Activated T-helper 9 cell treated with anti-CD3 and anti-CD28 coated beads, Interleukin-2, amount 50 U/mL, for 16 hours (primary cell): ENCODE measurements at regions not wholly inside any gene's neighbourhood (a gene's known extent, or its start where the extent isn't known, plus 50 kb on each side); places are given as distances from the start of the nearest gene placed in this dataset.

Source experiments
- DNase-seq: peaks from one replicate; pipeline ENCODE4 v3.0.0-alpha.2; 2020; ENCODE audit warnings: low read depth

DNA sequence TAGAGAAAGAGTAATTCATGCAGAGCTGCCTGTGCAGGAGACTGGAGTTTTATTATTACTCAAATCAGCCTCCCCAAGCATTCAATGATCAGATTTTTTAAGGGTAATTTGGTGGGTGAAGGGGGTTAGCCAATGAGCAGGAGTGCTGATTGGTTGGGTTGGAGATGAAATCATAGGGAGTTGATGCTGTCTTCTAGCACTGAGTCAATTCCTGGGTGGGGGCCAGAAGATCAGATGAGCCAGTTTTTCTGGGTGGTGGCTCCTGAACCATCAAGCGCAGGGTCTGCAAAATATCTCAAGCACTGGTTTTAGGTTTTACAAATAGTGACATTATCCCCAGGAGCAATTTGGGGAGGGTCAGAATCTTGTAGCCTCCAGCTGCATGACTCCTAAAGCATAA is 312.8 kb upstream of the THSD7B start:
- no peak for DNase-seq

GRCh38 chr2:136448986-136449780 is 316.2 kb upstream of the THSD7B start:
- DNase-seq: no peak

- no peak for DNase-seq
Observed at GRCh38 chr2:136448432-136448831, 316.9 kb upstream of the THSD7B start.

DNA sequence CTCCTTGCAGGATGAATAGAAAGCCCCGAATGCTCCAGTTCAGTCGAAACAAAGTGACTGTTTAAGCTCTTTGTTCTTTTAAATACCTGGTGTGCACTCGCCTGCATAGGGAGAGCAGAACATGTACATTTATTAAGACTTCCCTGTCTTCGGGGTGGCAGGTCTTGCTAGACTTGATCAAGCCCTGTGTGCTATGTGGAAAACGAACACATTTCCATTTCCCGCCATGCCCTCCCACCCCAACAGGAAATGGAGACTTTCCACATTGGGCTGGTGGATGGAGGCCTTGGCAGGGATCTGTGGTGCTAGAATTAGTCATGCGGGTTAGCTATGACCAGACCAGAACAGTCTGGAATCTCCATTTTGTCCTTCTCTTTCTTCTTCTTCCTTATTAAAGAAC is 321.0 kb upstream of the THSD7B start:
- DNase-seq: no peak

- no peak for DNase-seq
Observed at GRCh38 chr2:136443661-136444060, 321.7 kb upstream of the THSD7B start.

GRCh38 chr2:136441979-136442714 is 323.2 kb upstream of the THSD7B start:
- no peak for DNase-seq

- DNase-seq: no peak
Observed at GRCh38 chr2:136439064-136439676, 321.2 kb upstream of the CXCR4 start.

DNA sequence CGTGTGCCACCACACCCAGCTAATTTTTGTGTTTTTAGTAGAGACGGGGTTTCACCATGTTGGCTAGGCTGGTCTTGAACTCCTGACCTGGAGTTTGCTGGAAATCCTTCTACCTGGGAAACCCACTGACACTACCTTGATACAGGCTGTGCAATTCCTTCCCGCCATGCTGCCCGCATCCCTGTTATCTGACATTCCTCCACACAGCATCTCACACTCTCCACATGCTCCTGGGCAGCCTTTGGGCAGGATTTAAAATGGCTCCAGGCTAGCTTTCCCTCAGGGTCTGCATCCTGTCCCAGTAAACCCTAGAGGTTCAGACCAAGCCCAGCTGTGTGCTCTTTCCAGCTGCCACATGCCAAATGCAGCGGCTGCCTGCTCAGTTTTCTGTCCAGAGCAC is 319.5 kb upstream of the CXCR4 start:
- DNase-seq: no peak

DNA sequence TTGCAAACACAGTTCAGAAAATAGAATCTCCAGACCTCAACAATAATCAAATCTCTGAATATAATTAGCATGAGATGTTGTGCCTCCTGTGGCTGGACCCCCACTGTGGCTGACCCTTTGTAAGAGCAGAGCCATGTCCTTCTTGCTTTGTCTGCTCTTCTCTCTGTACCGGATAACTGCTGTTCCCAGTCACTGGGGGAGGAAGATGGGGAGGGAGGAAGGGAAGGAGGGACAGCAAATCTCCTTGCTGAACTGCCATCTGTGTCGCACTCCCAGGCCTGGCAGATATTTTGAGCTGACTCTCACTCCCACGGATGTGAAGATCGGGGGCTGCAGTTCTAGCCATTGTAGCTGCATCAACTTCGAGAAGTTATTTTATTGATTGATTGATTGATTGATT is 319.0 kb upstream of the CXCR4 start:
- no peak for DNase-seq

DNA sequence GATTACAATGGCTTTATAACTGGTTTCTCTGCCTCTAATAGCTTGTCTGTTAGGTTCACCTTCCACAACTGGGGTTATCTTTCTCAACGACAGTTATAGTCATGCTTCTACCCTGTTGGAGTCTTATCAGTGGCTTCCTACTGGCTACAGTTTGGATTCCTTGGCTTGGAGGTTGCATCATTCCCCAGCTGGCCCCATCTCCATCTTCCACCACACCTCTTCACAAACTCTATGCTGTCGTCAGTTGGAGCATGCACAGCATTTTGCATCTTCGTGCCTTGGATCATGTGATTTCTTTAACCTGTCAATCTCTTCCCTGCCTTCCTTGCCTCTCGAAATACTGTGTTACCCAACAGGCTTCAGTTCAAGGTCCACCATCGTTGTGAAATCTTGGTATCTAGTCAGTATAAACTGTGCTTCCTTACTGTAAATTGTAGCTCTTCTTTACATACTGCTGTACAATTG is 316.3 kb upstream of the CXCR4 start:
- no peak for DNase-seq

GRCh38 chr2:136433261-136433660 is 315.3 kb upstream of the CXCR4 start:
- no peak for DNase-seq

DNA sequence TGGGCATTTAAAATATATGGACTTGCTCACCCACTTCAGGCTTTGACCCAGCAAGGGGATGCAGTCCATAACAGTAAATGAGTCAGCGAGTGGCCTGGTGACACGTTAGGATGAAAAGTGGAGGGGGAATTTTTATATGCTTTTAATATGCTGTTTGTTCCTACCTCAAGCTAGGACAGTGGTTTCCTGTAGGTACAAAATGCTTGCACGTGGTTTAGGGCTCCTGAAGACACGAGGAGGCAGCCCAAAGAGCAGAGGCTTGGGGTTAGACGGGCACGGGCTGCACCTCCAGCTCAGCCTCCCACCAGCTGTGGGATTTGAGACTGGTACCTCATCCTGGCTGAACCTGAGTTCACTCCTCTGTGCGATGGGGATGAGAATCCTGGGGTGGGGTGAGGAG is 306.2 kb upstream of the CXCR4 start:
- no peak for DNase-seq

GRCh38 chr2:136423516-136423996 is 305.6 kb upstream of the CXCR4 start:
- DNase-seq: peak; percentile 66

DNA sequence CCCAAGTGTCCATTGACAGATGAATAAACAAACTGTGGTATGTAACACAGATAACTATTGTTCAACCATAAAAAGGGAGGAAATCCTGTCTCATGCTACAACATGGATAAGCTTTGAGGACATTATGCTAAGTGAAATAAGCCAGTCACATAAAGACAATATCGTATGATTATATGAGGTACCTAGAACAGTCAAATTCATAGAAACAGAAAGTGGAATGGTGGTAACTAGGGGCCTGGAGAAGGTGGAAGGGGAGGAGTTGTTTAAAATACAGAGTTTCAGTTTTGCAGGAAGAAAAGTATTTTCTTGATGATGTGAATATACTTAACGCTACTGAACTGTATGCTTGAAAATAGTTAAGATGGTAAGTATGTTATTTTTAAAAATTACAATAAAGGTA is 304.6 kb upstream of the CXCR4 start:
- DNase-seq: no peak

DNA sequence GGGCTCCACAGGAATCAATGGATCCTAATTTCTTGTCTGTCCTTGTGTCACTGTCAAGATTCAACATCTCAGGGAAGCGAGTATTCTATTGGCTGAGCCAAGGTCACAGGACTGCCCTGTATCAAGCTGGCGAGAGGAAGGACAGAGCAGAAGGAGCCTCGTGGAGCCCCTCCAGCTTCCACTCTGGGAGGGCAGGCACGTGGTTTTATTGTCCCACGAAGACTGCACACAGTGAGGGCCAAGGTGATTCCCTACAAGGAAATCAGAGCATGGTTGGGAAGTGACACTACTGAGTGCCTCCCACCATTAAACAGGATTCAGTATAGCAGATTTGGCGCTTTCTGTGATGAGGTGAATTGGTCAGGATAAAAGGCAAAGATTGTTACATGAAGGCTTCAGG is 302.4 kb upstream of the CXCR4 start:
- DNase-seq: no peak

DNA sequence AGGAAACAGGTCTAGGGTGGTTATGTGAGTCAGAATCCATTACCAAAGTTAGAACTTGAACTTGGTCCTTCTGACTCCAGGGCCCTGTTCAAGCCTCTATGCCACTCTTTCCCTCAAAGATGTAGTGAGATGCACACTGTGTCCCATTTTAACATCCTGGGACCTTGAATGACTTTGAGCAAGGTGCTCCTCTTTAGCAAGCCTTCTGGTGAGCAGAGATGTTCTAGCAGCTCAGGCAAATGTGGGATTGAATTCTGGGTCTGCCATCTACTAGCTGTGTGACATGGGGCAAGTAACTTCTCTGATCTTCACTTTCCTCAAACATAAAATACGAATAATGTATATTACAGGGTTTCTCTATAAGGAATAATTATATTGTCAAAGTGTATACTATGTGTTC is 294.0 kb upstream of the CXCR4 start:
- no peak for DNase-seq

DNA sequence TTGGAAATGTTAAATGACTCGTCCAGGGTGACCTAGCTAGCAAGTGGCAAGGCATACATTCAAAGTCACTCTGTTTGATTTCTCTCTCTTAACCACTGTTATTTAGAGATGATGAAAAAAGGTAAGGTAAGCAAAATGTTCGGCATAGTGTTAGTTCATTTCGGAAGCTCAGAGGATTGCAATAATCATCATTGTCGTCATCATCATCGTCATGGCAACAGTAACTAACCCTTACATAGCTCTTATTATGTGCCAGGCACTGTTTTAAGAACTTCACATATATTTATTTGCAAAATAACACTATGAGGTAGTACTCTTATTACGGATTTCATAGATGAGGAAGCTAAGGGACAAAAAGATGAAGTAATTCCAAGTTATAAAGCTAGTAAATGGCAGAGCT is 292.7 kb upstream of the CXCR4 start:
- no peak for DNase-seq

GRCh38 chr2:136408795-136409194 is 290.8 kb upstream of the CXCR4 start:
- no peak for DNase-seq

DNA sequence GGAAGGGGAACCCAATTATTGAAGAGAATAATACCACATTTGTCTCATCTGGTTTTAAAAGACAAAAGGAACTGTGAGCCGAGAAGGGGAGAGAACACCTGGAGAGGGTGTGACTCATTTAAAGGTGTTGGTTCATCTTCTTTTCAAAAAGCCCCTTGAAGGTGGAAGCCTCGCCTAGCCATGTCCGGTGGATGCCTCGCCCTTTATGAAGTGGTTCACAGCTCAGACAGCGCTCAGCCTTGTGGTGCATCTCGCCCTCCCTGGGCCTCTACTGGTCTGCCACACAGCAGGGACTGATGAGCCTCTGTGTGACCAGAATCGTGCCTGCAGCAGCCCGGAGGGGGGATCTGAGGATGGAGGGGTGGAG is 290.0 kb upstream of the CXCR4 start:
- no peak for DNase-seq

- DNase-seq: no peak
Observed at GRCh38 chr2:136407117-136407951, 289.4 kb upstream of the CXCR4 start.

GRCh38 chr2:136404925-136405324 is 287.0 kb upstream of the CXCR4 start:
- DNase-seq: no peak

DNA sequence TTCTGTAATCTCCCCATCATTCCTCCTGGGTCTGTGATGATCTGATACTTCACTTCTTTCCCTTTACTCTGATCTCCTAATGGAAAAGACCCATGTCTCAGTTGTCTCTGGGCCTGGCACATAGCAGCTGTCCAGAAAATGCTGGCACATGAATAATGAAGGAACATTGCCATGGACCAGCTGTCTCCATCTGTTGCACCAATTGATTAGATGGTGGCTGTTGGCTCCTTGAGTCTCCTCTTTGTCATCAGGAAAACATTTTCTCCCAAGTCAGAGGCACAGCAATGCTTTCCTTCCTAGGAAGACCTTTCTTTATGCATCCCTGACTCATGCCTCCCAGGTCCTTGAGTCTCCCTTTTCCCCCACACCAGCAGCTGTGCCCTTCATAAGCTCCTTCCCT is 286.2 kb upstream of the CXCR4 start:
- no peak for DNase-seq
